Smooth muscle cell (in vitro differentiated cells): ENCODE measurements at regions not wholly inside any gene's neighbourhood (a gene's known extent, or its start where the extent isn't known, plus 50 kb on each side); places are given as distances from the start of the nearest gene placed in this dataset.

Source experiments
- DNase-seq: peaks from one replicate; lab custom pipeline; 2025; ENCODE audit not compliant: unreplicated experiment; lab: John Stamatoyannopoulos, UW
- H2AFZ ChIP-seq: fragments of 200-600 bp; sonication (generic); 2 replicates; pipeline ENCODE4 v1.6.0; 2016; ENCODE audit warnings: antibody characterized with exemption, low read depth, mild to moderate bottlenecking
- H3F3A ChIP-seq: fragments of 200-600 bp; sonication (generic); 2 replicates; pipeline ENCODE4 v1.6.0; 2017; ENCODE audit warnings: antibody characterized with exemption, low read depth
- H3K27ac ChIP-seq: fragments of 200-600 bp; sonication (generic); 2 replicates; pipeline ENCODE4 v1.5.1; 2016; ENCODE audit warnings: low read depth, mild to moderate bottlenecking
- H3K27me3 ChIP-seq: fragments of 200-600 bp; sonication (generic); 2 replicates; pipeline ENCODE4 v1.6.1; 2016; ENCODE audit warnings: low read depth, mild to moderate bottlenecking
- H3K36me3 ChIP-seq: fragments of 200-600 bp; sonication (generic); 2 replicates; pipeline ENCODE4 v1.5.1; 2016; ENCODE audit warnings: low read depth
- H3K4me1 ChIP-seq: fragments of 200-600 bp; sonication (generic); 2 replicates; pipeline ENCODE4 v1.5.1; 2016; ENCODE audit warnings: low read depth
- H3K4me2 ChIP-seq: fragments of 200-600 bp; sonication (generic); 2 replicates; pipeline ENCODE4 v1.6.0; 2016; ENCODE audit warnings: mild to moderate bottlenecking
- H3K4me3 ChIP-seq: fragments of 200-600 bp; sonication (generic); 2 replicates; pipeline ENCODE4 v1.5.1; 2016; ENCODE audit warnings: mild to moderate bottlenecking
- H3K79me2 ChIP-seq: fragments of 200-600 bp; sonication (generic); 2 replicates; pipeline ENCODE4 v1.6.0; 2016; ENCODE audit warnings: low read depth, mild to moderate bottlenecking
- H3K9ac ChIP-seq: fragments of 200-600 bp; sonication (generic); 2 replicates; pipeline ENCODE4 v1.6.0; 2016; ENCODE audit warnings: low read depth
- H3K9me3 ChIP-seq: fragments of 200-600 bp; sonication (generic); replicated peaks from 2 replicates; pipeline ENCODE4 v1.5.1; 2016; ENCODE audit warnings: low read depth
- H4K20me1 ChIP-seq: fragments of 200-600 bp; sonication (generic); 2 replicates; pipeline ENCODE4 v1.6.0; 2016; ENCODE audit warnings: low read depth
- whole genome bisulfite sequencing: methylation state at CpG from one replicate; pipeline ENCODE4 v1.1.7; 2016; ENCODE audit warnings: low lambda C conversion rate; 5-methylcytosine and 5-hydroxymethylcytosine counted together
- TF ChIP-seq, protein P1 (sequence below): fragments of 200-600 bp; sonication (generic); IDR thresholded peaks from 2 replicates; pipeline ENCODE4 v1.5.1; 2017; ENCODE audit warnings: borderline replicate concordance, mild to moderate bottlenecking, antibody characterized with exemption; ENCODE audit not compliant: insufficient read depth, poor library complexity, severe bottlenecking

DNA sequence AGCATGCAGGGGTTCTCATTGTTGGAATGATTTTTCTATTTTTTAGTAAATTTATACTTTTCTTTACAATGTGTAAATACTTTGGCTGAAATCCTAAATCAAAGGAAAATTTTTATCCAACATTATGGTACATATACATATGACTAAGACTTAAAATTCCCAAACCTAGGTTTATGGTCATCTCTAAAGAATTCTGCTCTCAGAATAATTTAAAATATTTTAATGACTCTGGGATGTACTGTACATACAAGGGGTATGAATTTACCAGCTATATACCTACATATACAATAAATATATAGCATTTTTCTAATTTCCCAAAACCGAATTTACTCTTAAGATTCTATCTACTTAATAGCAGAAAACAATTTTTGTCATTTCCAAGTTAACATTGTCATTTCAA, 137.9 kb upstream of the POU1F1 start:
- H3K36me3 ChIP-seq, result no peaks in the 10 kb centered on the region
- TF ChIP-seq, protein P1, sequence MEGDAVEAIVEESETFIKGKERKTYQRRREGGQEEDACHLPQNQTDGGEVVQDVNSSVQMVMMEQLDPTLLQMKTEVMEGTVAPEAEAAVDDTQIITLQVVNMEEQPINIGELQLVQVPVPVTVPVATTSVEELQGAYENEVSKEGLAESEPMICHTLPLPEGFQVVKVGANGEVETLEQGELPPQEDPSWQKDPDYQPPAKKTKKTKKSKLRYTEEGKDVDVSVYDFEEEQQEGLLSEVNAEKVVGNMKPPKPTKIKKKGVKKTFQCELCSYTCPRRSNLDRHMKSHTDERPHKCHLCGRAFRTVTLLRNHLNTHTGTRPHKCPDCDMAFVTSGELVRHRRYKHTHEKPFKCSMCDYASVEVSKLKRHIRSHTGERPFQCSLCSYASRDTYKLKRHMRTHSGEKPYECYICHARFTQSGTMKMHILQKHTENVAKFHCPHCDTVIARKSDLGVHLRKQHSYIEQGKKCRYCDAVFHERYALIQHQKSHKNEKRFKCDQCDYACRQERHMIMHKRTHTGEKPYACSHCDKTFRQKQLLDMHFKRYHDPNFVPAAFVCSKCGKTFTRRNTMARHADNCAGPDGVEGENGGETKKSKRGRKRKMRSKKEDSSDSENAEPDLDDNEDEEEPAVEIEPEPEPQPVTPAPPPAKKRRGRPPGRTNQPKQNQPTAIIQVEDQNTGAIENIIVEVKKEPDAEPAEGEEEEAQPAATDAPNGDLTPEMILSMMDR, result no peak
- no peaks in the 10 kb centered on the region for H3K9me3 ChIP-seq
- H3K4me3 ChIP-seq, result no peak overlapping the region
- H3K9ac ChIP-seq, result no peak overlapping the region
- no peak overlapping the region for H2AFZ ChIP-seq
- 48% methylated on average over 1 of the region's 1 CpG for WGBS
- H4K20me1 ChIP-seq, result no peaks in the 10 kb centered on the region
- no peak overlapping the region for H3K4me2 ChIP-seq
- H3K79me2 ChIP-seq, result no peaks in the 10 kb centered on the region
- H3K4me1 ChIP-seq, result no peaks in the 10 kb centered on the region
- DNase-seq, result no peak
- no peaks in the 10 kb centered on the region for H3F3A ChIP-seq
- H3K27me3 ChIP-seq, result no peaks in the 10 kb centered on the region
- no peak overlapping the region for H3K27ac ChIP-seq

DNA sequence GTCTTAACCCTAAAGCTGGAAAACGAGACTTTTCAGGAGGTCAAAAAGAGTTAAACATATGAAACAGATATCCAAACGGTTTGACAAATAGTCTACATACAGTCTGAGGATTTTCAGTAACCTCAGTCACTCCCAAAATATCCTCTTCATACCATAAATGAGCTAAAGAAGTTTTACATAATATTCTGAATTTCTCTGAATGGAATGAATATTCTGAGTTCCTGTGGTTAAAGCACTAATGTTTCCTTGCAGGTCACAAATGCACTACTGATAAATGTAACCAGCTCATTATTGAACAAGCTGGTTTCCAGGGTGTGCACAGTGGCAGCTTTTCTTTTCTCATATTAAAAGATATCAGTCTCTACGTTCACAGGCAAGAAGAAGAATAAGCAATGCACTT, 137.4 kb upstream of the POU1F1 start:
- H3F3A ChIP-seq, result no peaks in the 10 kb centered on the region
- no peaks in the 10 kb centered on the region for H3K9me3 ChIP-seq
- H3K4me3 ChIP-seq, result no peak overlapping the region
- no peaks in the 10 kb centered on the region for H3K79me2 ChIP-seq
- H3K27ac ChIP-seq, result no peak overlapping the region
- TF ChIP-seq, protein P1, result no peak
- no peak overlapping the region for H2AFZ ChIP-seq
- H3K27me3 ChIP-seq, result no peaks in the 10 kb centered on the region
- no peak overlapping the region for H3K9ac ChIP-seq
- H3K4me2 ChIP-seq, result no peak overlapping the region
- no peaks in the 10 kb centered on the region for H4K20me1 ChIP-seq
- WGBS, result 71% methylated on average over 3 of the region's 3 CpGs
- no peak for DNase-seq
- H3K4me1 ChIP-seq, result no peaks in the 10 kb centered on the region
- H3K36me3 ChIP-seq, result no peaks in the 10 kb centered on the region

DNA sequence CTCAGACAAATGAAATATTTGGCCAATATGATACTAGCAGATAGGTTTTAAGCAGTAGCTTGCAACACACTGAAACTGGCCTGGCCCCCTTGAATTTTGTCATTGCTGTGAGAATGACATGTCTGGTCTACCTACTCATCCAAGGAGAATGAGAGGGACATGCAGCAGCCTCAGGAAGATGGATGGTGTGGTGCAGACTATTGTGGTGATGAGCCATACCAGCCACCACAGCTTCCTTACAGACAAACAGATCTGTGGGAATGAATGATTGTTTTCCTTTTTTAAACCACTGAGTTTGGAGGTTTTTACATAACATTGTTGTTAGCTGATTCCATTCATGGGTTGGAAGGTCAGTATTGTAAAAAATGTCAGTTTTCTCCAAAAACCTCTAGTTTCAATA, 133.7 kb upstream of the POU1F1 start:
- Histone ChIP-seq H3K4me1 (no peaks in the 10 kb centered on the region), H3F3A (no peaks in the 10 kb centered on the region), H3K9ac (no peak overlapping the region), H2AFZ (no peak overlapping the region), H3K4me2 (no peak overlapping the region), H3K79me2 (no peaks in the 10 kb centered on the region), H3K27ac (peak overlapping the region; percentile 24), H3K4me3 (no peak overlapping the region), H4K20me1 (no peaks in the 10 kb centered on the region), H3K36me3 (no peaks in the 10 kb centered on the region), H3K9me3 (no peaks in the 10 kb centered on the region), H3K27me3 (no peaks in the 10 kb centered on the region)
- DNase-seq, result no peak
- TF ChIP-seq, protein P1, result no peak

DNA sequence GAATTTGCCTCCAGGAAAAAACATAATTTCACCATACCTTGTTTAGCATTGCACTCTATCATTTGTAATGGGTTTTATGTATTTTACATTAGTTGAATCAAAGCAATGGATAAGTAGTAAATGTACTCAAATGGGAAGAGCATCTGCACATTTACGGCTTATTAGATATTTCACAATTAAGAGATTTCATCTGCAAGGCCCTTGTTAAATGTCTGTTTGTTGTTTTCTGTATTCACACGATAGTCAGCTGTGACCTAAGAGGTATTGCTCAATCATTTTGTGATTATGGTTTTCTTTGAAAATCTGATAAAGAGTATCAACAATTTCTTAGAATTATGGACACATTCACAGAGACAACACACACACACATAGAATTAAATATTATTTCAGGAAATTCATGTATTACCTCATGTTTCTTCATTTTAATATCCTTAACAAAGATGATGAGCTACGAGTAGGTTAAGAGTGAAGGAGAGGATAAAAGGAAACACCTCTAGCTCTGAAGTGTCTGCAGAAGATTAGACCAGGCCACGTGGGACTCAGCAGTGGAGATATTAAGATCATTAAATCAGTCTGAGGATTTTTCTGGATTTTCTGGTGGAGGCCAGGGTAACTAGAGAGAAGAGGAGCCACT, 121.9 kb upstream of the POU1F1 start:
- Histone ChIP-seq H3K9me3 (no peaks in the 10 kb centered on the region), H3K36me3 (no peaks in the 10 kb centered on the region), H3K4me3 (no peak overlapping the region), H3K27ac (no peak overlapping the region), H3K9ac (no peak overlapping the region), H3F3A (no peaks in the 10 kb centered on the region), H3K27me3 (no peaks in the 10 kb centered on the region), H3K79me2 (no peaks in the 10 kb centered on the region), H3K4me1 (no peaks in the 10 kb centered on the region), H4K20me1 (no peaks in the 10 kb centered on the region), H2AFZ (no peak overlapping the region), H3K4me2 (no peak overlapping the region)
- DNase-seq, result no peak
- TF ChIP-seq, protein P1, result no peak
- 43% methylated on average over 4 of the region's 4 CpGs for WGBS
